CD4-positive, alpha-beta T cell treated with Interferon gamma for 1 hour (primary cell): ENCODE measurements at regions not wholly inside any gene's neighbourhood (a gene's known extent, or its start where the extent isn't known, plus 50 kb on each side); places are given as distances from the start of the nearest gene placed in this dataset.
"Not testable (repeated sequence)": the region's sequence is repeated elsewhere in the genome, so short reads cannot be mapped to it uniquely, and the experiment has no call there.

Source experiments
- DNase-seq: peaks from one replicate; pipeline ENCODE4 v3.0.0-alpha.2; 2020

GRCh38 chr18:38257661-38258060 is 692.1 kb upstream of the CELF4 start:
- DNase-seq: no peak

GRCh38 chr18:38256366-38256765 is 690.8 kb upstream of the CELF4 start:
- DNase-seq: no peak

- no peak for DNase-seq
These were observed 685.4 kb upstream of the CELF4 start for GRCh38 chr18:38250971-38251370.

GRCh38 chr18:38244480-38244879 is 678.9 kb upstream of the CELF4 start:
- DNase-seq: no peak

- DNase-seq: no peak
These were observed 677.7 kb upstream of the CELF4 start for GRCh38 chr18:38243291-38243690.

GRCh38 chr18:38241736-38242135 is 676.1 kb upstream of the CELF4 start:
- DNase-seq: no peak

GRCh38 chr18:38241216-38241615 is 675.6 kb upstream of the CELF4 start:
- DNase-seq: no peak

GRCh38 chr18:38239606-38240005 is 674.0 kb upstream of the CELF4 start:
- no peak for DNase-seq

GRCh38 chr18:38237796-38238195 is 672.2 kb upstream of the CELF4 start:
- no peak for DNase-seq

- no peak for DNase-seq
These were observed 656.0 kb upstream of the CELF4 start for GRCh38 chr18:38221476-38222100.

GRCh38 chr18:38198956-38199355 is 633.4 kb upstream of the CELF4 start:
- DNase-seq: no peak

- no peak for DNase-seq
These were observed 632.9 kb upstream of the CELF4 start for GRCh38 chr18:38198526-38198925.

- DNase-seq: no peak
These were observed 620.9 kb upstream of the CELF4 start for GRCh38 chr18:38186491-38186890.

GRCh38 chr18:38174594-38174993 is 609.0 kb upstream of the CELF4 start:
- no peak for DNase-seq

GRCh38 chr18:38174173-38174572 is 608.6 kb upstream of the CELF4 start:
- no peak for DNase-seq

- no peak for DNase-seq
These were observed 605.2 kb upstream of the CELF4 start for GRCh38 chr18:38170845-38171244.

GRCh38 chr18:38167623-38168022 is 602.0 kb upstream of the CELF4 start:
- DNase-seq: no peak

GRCh38 chr18:38153116-38153515 is 587.5 kb upstream of the CELF4 start:
- DNase-seq: not testable (repeated sequence)

GRCh38 chr18:38116716-38117115 is 551.1 kb upstream of the CELF4 start:
- no peak for DNase-seq

- no peak for DNase-seq
These were observed 549.6 kb upstream of the CELF4 start for GRCh38 chr18:38115201-38115600.

- no peak for DNase-seq
These were observed 521.9 kb upstream of the CELF4 start for GRCh38 chr18:38087538-38087937.

GRCh38 chr18:38081516-38081915 is 515.9 kb upstream of the CELF4 start:
- no peak for DNase-seq

GRCh38 chr18:38077229-38077628 is 511.6 kb upstream of the CELF4 start:
- DNase-seq: no peak

- DNase-seq: no peak
These were observed 510.9 kb upstream of the CELF4 start for GRCh38 chr18:38076346-38077070.
